VCaP (cell line): ENCODE measurements at regions not wholly inside any gene's neighbourhood (a gene's known extent, or its start where the extent isn't known, plus 50 kb on each side); places are given as distances from the start of the nearest gene placed in this dataset.

Source experiments
- H3K27ac ChIP-seq: fragments of 450-650 bp; 2 replicates; pipeline ENCODE4 v1.5.1; 2017
- TF ChIP-seq, protein P1 (sequence below): fragments of 450-650 bp; conservative IDR thresholded peaks from 2 replicates; pipeline ENCODE4 v1.5.1; 2017; ENCODE audit warnings: mild to moderate bottlenecking, moderate library complexity

DNA sequence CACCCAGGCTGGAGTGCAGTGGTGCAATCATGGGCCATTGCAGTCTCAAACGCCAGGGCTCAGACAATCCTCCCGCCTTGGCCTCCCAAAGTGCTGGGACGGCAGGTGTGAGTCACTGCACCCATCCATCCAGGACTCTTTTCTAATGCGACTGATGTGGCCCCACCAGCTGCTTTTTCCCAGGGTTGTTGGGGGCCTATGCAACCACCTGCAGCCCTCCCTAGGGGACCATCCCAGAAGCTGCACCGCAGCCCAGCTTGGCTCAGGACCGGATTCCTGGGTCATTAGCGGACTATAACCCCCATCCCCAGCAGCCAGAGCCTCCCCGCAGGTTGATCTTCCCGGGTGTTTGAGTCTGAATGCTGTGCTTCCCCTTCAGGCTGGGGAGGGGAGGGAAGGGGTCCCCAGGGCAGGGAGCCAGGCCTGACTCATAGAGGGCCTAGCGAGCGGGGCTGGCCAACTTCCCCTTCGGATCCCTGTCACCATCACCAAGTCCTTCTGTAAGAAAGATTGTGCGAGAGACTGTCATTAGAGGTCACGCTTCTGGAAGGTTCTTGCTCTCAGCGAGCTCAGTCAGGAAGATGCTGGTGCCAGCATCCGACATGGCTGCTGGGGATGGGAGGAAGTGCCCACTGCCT is 108.7 kb upstream of the ACTRT2 start:
- no peak overlapping the region for H3K27ac ChIP-seq
- TF ChIP-seq, protein P1, sequence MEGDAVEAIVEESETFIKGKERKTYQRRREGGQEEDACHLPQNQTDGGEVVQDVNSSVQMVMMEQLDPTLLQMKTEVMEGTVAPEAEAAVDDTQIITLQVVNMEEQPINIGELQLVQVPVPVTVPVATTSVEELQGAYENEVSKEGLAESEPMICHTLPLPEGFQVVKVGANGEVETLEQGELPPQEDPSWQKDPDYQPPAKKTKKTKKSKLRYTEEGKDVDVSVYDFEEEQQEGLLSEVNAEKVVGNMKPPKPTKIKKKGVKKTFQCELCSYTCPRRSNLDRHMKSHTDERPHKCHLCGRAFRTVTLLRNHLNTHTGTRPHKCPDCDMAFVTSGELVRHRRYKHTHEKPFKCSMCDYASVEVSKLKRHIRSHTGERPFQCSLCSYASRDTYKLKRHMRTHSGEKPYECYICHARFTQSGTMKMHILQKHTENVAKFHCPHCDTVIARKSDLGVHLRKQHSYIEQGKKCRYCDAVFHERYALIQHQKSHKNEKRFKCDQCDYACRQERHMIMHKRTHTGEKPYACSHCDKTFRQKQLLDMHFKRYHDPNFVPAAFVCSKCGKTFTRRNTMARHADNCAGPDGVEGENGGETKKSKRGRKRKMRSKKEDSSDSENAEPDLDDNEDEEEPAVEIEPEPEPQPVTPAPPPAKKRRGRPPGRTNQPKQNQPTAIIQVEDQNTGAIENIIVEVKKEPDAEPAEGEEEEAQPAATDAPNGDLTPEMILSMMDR, result no peak

DNA sequence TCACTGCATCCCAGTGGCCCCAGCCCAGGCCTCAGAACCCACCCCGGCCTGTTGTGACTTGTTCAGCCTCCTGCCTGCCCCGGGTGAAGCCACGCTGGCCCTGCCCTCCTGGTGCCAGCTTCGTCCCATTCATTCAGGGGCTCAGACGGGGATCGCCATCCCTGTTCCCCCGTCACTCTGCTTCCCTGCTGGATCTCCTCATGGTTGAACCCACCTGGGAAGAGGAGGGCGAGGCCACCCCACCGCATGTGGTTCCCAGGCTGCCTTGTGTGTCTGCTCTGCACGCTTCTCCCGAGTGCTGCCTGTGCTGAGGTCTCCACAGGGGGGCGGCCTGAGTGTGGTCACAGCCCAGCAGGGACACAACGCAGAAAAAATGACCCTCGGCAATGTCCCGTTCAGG is 108.2 kb upstream of the ACTRT2 start:
- H3K27ac ChIP-seq, result no peak overlapping the region
- TF ChIP-seq, protein P1, result no peak

DNA sequence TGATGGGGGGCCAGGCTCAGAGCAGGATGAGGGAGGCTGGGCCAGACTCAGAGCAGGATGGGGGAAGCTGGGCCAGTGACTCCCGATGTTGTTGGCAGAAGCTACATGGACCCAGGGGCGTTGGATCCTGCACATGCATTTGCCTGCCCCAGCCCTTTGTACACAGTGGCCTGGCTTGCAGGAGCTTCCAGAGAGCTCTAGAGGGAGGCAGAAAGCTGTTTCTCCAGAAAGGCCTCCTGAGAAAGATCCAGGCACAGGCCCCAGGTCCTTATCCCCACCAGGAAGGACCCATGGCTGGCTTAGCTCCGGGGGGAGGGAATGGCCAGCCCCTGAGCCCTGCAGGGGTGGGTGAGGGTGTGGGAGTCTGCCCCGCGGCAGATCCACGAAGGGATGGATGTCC is 106.6 kb upstream of the ACTRT2 start:
- TF ChIP-seq, protein P1, result peak; percentile 74
- no peak overlapping the region for H3K27ac ChIP-seq

DNA sequence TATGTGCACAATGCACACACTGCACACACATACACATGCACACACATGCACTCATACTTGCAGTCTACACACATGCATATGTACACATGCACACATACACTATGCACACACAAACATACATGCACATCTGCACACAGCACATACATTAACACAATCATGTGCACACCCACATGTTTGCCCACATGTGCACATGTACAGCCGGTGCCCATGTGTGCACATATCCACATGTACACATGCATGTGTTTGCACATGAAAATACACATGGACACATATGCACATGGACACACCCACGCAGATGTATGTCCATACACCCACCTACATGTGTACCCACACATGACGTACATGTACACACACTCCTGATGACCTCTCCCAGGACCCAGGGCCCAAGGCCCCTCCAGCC is 105.1 kb upstream of the ACTRT2 start:
- TF ChIP-seq, protein P1, result no peak
- H3K27ac ChIP-seq, result no peak overlapping the region

DNA sequence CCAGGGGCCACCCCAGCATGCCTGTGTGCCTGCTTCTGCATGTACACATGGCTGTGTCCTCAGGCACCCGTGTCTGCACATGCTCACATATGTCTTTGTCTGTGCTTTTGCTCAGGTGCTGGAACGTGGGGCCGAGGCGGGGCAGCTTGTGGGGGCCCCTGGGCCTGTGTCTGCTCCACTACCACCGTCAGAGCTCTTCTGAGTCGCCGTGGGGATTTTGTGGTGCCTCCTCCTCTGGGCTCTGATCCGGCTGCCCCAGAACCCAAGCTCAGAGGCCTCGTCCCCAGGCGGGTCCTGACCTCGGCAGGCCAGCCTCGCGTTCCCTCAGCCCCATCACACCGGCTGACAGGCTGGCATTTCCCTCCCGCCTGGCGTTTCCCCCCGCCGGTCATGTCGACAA is 104.6 kb upstream of the ACTRT2 start:
- TF ChIP-seq, protein P1, result peak; percentile 36; the same call in 1 of the 2 replicates
- H3K27ac ChIP-seq, result no peak overlapping the region

DNA sequence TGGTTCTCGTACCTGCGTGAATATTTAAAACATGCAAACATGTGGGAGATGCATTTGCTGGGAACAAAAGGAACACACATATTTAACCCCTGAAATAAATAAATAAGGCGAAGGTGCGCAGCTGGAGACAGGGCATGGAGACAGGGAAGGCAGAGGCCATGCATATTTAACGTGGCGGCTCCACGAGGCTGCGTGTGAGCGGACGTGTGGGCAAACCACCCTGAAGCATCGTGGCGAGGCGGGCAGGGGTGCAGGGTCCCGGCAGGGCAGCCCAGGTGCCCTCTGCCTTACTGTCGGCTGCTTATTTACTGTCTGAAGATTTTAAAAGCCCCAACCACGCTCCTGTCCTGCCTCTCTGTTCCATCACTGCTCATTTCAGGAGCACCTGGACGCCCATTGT is 104.0 kb upstream of the ACTRT2 start:
- H3K27ac ChIP-seq, result no peak overlapping the region
- TF ChIP-seq, protein P1, result no peak

DNA sequence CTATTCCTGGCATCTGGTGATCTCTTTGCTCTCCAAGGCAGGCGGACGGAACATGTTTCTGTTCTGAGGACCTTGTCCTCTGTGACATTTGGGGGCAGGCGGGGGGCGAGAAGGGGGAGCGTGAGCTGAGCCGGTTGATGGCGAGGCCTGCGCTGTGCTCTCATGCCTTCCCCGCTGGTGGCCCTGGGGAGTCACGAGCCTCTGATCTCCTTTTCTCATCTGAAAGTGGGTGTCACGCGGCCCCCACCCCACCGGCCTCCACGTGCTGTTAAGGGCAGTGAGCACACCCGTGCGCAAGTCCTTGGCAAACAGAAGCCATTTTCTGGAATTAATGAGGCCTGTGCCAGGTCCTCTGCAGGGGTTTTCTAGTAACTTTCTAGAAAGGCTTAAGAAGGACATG is 102.8 kb upstream of the ACTRT2 start:
- no peak overlapping the region for H3K27ac ChIP-seq
- TF ChIP-seq, protein P1, result no peak
